ENCODE measurements at regions not wholly inside any gene's neighbourhood (a gene's known extent, or its start where the extent isn't known, plus 50 kb on each side); places are given as distances from the start of the nearest gene placed in this dataset.

DNA sequence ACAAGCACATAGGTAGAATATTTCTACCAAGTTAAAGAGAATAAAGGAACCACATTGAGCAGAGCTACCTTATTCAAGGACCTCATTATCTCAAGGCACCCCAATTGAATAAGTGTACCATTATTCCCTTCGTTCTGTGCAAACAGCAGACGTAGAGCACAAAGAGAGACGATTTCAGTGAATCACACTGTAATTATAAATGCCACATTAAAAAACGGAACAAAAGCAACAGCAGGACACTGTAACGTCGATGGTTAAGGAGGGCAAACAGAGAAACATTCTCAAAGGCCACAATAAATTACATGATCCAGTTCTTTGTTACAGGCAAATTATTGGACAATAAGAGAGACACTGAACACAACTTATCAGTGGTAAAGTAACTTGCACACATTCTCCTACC, 644.1 kb upstream of the TENM3 start:
- DNase-seq (ENCODE audit: extremely low spot score, unreplicated experiment): no peak
- Mint-ChIP-seq H3K4me1 (ENCODE audit: unreplicated experiment) (peaks cover 9% of the 10 kb centered on the region), H3K4me3 (ENCODE audit: unreplicated experiment) (no peak overlapping the region), H3K36me3 (ENCODE audit: unreplicated experiment) (no peaks in the 10 kb centered on the region), H3K9me3 (ENCODE audit: unreplicated experiment) (no peaks in the 10 kb centered on the region), H3K27me3 (ENCODE audit: unreplicated experiment) (no peaks in the 10 kb centered on the region), H3K27ac (ENCODE audit: unreplicated experiment) (no peak overlapping the region)
- TF ChIP-seq, protein P1, sequence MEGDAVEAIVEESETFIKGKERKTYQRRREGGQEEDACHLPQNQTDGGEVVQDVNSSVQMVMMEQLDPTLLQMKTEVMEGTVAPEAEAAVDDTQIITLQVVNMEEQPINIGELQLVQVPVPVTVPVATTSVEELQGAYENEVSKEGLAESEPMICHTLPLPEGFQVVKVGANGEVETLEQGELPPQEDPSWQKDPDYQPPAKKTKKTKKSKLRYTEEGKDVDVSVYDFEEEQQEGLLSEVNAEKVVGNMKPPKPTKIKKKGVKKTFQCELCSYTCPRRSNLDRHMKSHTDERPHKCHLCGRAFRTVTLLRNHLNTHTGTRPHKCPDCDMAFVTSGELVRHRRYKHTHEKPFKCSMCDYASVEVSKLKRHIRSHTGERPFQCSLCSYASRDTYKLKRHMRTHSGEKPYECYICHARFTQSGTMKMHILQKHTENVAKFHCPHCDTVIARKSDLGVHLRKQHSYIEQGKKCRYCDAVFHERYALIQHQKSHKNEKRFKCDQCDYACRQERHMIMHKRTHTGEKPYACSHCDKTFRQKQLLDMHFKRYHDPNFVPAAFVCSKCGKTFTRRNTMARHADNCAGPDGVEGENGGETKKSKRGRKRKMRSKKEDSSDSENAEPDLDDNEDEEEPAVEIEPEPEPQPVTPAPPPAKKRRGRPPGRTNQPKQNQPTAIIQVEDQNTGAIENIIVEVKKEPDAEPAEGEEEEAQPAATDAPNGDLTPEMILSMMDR (IDR thresholded peaks at IDR 0.05): no peak

DNA sequence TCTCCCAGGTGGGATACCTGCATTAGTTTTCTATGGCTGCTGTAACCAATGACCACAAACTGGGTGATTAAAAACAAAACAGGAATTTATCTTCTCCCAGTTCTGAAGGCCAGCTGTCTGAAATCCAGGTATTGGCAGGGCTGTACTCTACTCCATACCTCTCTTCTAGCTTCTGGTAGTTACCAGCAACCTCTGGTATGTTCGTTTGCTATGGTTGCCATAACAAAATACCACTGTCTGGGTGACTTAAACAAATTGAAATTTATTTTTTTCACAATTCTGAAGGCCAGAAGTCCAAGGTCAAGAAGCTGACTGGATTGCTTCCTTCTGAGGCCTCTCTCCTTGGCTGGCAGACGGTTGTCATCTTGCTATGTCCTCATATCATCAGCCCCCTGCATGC, 642.1 kb upstream of the TENM3 start:
- DNase-seq (ENCODE audit: extremely low spot score, unreplicated experiment): no peak
- Mint-ChIP-seq H3K27me3 (ENCODE audit: unreplicated experiment) (no peaks in the 10 kb centered on the region), H3K4me3 (ENCODE audit: unreplicated experiment) (no peak overlapping the region), H3K4me1 (ENCODE audit: unreplicated experiment) (peaks cover 9% of the 10 kb centered on the region), H3K27ac (ENCODE audit: unreplicated experiment) (no peak overlapping the region), H3K9me3 (ENCODE audit: unreplicated experiment) (no peaks in the 10 kb centered on the region), H3K36me3 (ENCODE audit: unreplicated experiment) (no peaks in the 10 kb centered on the region)
- TF ChIP-seq, protein P1 (IDR thresholded peaks at IDR 0.05): no peak

DNA sequence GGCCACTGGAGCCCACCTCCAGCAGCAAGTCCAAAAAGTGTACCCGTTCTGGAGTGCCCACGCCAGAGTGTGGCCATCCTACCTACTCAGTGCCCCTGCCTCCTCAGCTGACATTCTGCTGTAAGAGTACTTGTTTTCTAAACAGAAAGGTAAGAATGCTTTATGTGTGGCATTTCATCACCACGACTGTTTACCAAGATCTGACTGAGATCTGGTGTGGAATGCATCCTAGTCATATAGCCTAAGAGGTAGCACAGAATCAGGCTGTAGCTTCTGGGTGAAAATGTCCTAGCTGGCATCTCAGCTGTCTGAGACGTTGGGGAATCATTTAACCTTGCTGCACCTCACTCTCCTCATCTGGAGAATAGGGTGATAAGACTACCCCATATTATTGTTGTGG, 638.7 kb upstream of the TENM3 start:
- Mint-ChIP-seq H3K9me3 (ENCODE audit: unreplicated experiment) (no peaks in the 10 kb centered on the region), H3K36me3 (ENCODE audit: unreplicated experiment) (no peaks in the 10 kb centered on the region), H3K4me3 (ENCODE audit: unreplicated experiment) (no peak overlapping the region), H3K27me3 (ENCODE audit: unreplicated experiment) (no peaks in the 10 kb centered on the region), H3K4me1 (ENCODE audit: unreplicated experiment) (peaks cover 6% of the 10 kb centered on the region), H3K27ac (ENCODE audit: unreplicated experiment) (no peak overlapping the region)
- TF ChIP-seq, protein P1 (IDR thresholded peaks at IDR 0.05): no peak
- no peak for DNase-seq (ENCODE audit: extremely low spot score, unreplicated experiment)

DNA sequence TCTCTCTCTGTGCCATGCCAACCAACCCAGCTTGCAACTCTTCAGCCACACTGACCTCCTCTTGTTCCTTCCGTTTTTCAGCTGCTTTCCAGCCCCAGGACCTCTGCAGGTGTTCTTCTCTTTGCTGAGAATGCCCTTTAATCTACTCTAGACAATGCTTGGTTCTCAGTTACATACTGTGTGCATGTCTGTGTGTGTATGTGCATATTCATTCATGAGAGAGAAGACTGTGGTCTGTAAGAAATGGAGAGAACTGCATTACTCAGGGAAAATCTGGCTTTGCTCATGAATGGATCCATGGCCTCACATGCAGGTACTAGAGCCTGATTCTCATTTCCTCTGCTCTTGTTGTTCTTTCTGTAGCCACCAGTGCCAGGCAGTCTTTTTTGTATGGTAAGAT, 636.9 kb upstream of the TENM3 start:
- no peaks in the 10 kb centered on the region for H3K9me3 Mint-ChIP-seq (ENCODE audit: unreplicated experiment)
- H3K4me3 Mint-ChIP-seq (ENCODE audit: unreplicated experiment): no peak overlapping the region
- no peaks in the 10 kb centered on the region for H3K36me3 Mint-ChIP-seq (ENCODE audit: unreplicated experiment)
- no peak for DNase-seq (ENCODE audit: extremely low spot score, unreplicated experiment)
- H3K4me1 Mint-ChIP-seq (ENCODE audit: unreplicated experiment): peaks cover 6% of the 10 kb centered on the region
- H3K27ac Mint-ChIP-seq (ENCODE audit: unreplicated experiment): no peak overlapping the region
- TF ChIP-seq, protein P1 (IDR thresholded peaks at IDR 0.05): no peak
- no peaks in the 10 kb centered on the region for H3K27me3 Mint-ChIP-seq (ENCODE audit: unreplicated experiment)

DNA sequence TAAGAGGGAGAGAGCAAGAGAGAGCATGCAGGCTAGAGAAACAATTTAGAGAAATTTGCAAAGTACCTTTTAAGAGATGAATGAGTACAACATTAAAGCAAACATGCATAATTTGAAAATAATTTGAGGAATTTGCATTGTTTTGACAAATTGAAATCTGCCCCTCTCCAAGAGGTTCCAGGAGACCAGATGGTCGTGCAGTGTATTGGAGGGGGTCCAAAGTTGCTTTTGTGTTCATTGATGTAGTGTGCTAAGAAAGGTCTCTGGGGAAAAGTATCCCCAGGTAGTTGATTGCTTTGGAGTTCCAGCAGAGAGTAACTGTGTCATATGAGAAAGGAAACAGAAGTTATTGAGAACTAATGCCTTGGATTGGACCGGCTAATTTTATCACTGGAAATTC, 635.0 kb upstream of the TENM3 start:
- TF ChIP-seq, protein P1 (IDR thresholded peaks at IDR 0.05): no peak
- no peaks in the 10 kb centered on the region for H3K27me3 Mint-ChIP-seq (ENCODE audit: unreplicated experiment)
- H3K4me1 Mint-ChIP-seq (ENCODE audit: unreplicated experiment): peaks cover 16% of the 10 kb centered on the region
- DNase-seq (ENCODE audit: extremely low spot score, unreplicated experiment): no peak
- no peaks in the 10 kb centered on the region for H3K9me3 Mint-ChIP-seq (ENCODE audit: unreplicated experiment)
- H3K4me3 Mint-ChIP-seq (ENCODE audit: unreplicated experiment): no peak overlapping the region
- no peak overlapping the region for H3K27ac Mint-ChIP-seq (ENCODE audit: unreplicated experiment)
- H3K36me3 Mint-ChIP-seq (ENCODE audit: unreplicated experiment): no peaks in the 10 kb centered on the region

Measured in osteocyte (in vitro differentiated cells).